Neural progenitor cell (in vitro differentiated cells): ENCODE measurements at regions not wholly inside any gene's neighbourhood (a gene's known extent, or its start where the extent isn't known, plus 50 kb on each side); places are given as distances from the start of the nearest gene placed in this dataset.

Experiments used
- DNase-seq: peaks from one replicate; pipeline ENCODE4 v3.0.0-alpha.2; 2016; ENCODE audit warnings: low spot score
- H2AFZ ChIP-seq: fragments of 200-600 bp; sonication (generic); replicated peaks from 2 replicates; pipeline ENCODE4 v1.6.1; 2016; ENCODE audit warnings: antibody characterized with exemption
- H3F3A ChIP-seq: fragments of 200-600 bp; sonication (generic); 2 replicates; pipeline ENCODE4 v1.6.1; 2016; ENCODE audit warnings: antibody characterized with exemption, low read depth
- H3K27ac ChIP-seq: fragments of 200-600 bp; sonication (generic); 2 replicates; pipeline ENCODE4 v1.5.1; 2016; ENCODE audit warnings: mild to moderate bottlenecking
- H3K27me3 ChIP-seq: fragments of 200-600 bp; sonication (generic); 2 replicates; pipeline ENCODE4 v1.6.1; 2016; ENCODE audit warnings: mild to moderate bottlenecking, moderate library complexity
- H3K36me3 ChIP-seq: fragments of 200-600 bp; sonication (generic); 2 replicates; pipeline ENCODE4 v1.5.1; 2016
- H3K4me1 ChIP-seq: fragments of 200-600 bp; sonication (generic); 2 replicates; pipeline ENCODE4 v1.6.1; 2016; ENCODE audit warnings: mixed run types
- H3K4me2 ChIP-seq: fragments of 200-600 bp; sonication (generic); 2 replicates; pipeline ENCODE4 v1.6.1; 2016
- H3K4me3 ChIP-seq: fragments of 200-600 bp; sonication (generic); 2 replicates; pipeline ENCODE4 v1.5.1; 2016
- H3K79me2 ChIP-seq: fragments of 200-600 bp; sonication (generic); 2 replicates; pipeline ENCODE4 v1.6.1; 2016; ENCODE audit warnings: low read depth
- H3K9ac ChIP-seq: fragments of 200-600 bp; sonication (generic); 2 replicates; pipeline ENCODE4 v1.6.1; 2016
- H3K9me3 ChIP-seq: fragments of 200-600 bp; sonication (generic); 2 replicates; pipeline ENCODE4 v1.5.1; 2016; ENCODE audit warnings: low read depth
- H4K20me1 ChIP-seq: fragments of 200-600 bp; sonication (generic); 2 replicates; pipeline ENCODE4 v1.6.1; 2016; ENCODE audit warnings: low read depth
- H3K27ac Mint-ChIP-seq: 3 replicates; pipeline ENCODE4 v1.8.0; 2021; ENCODE audit warnings: mixed read lengths
- H3K27me3 Mint-ChIP-seq: 2 replicates; pipeline ENCODE4 v1.8.0; 2022; ENCODE audit warnings: low read depth, mild to moderate bottlenecking, inconsistent platforms, moderate library complexity, mixed read lengths; ENCODE audit not compliant: insufficient read depth
- H3K36me3 Mint-ChIP-seq: 3 replicates; pipeline ENCODE4 v1.8.0; 2021; ENCODE audit warnings: mixed read lengths
- H3K4me1 Mint-ChIP-seq: 3 replicates; pipeline ENCODE4 v1.8.0; 2021; ENCODE audit warnings: mixed read lengths
- H3K4me3 Mint-ChIP-seq: 3 replicates; pipeline ENCODE4 v1.8.0; 2021; ENCODE audit warnings: mild to moderate bottlenecking, moderate library complexity, mixed read lengths
- H3K9me3 Mint-ChIP-seq: 3 replicates; pipeline ENCODE4 v1.8.0; 2020; ENCODE audit warnings: mixed read lengths
- CTCF ChIP-seq: fragments of 200-600 bp; sonication (generic); IDR thresholded peaks from 2 replicates; pipeline ENCODE4 v1.5.1; 2017; ENCODE audit warnings: antibody characterized with exemption, mild to moderate bottlenecking
- EZH2 ChIP-seq: fragments of 200-600 bp; sonication (generic); IDR thresholded peaks from 2 replicates; pipeline ENCODE4 v1.6.1; 2017; ENCODE audit warnings: antibody characterized with exemption, mild to moderate bottlenecking, moderate library complexity
- EZH2phosphoT487 ChIP-seq: fragments of 200-600 bp; sonication (generic); IDR thresholded peaks from 2 replicates; pipeline ENCODE4 v1.6.1; 2017; ENCODE audit warnings: antibody characterized with exemption

- H3K79me2 ChIP-seq: no peaks in the 10 kb centered on the region
- no peaks in the 10 kb centered on the region for H3F3A ChIP-seq
- H3K9me3 Mint-ChIP-seq: peaks cover 4% of the 10 kb centered on the region
- H3K27me3 Mint-ChIP-seq: peaks cover 3% of the 10 kb centered on the region
- no peaks in the 10 kb centered on the region for H3K4me1 ChIP-seq
- H3K4me1 Mint-ChIP-seq: peaks cover 6% of the 10 kb centered on the region
- no peaks in the 10 kb centered on the region for H3K36me3 Mint-ChIP-seq
- H3K4me3 Mint-ChIP-seq: no peak overlapping the region
- H3K4me2 ChIP-seq: no peak overlapping the region
- TF ChIP-seq EZH2phosphoT487 (no peak), EZH2 (no peak), CTCF (no peak)
- no peaks in the 10 kb centered on the region for H3K27me3 ChIP-seq
- no peak overlapping the region for H3K4me3 ChIP-seq
- no peak overlapping the region for H2AFZ ChIP-seq
- H3K9ac ChIP-seq: no peak overlapping the region
- no peak overlapping the region for H3K27ac ChIP-seq
- no peaks in the 10 kb centered on the region for H3K9me3 ChIP-seq
- H4K20me1 ChIP-seq: no peaks in the 10 kb centered on the region
- H3K27ac Mint-ChIP-seq: no peak overlapping the region
- H3K36me3 ChIP-seq: no peaks in the 10 kb centered on the region
- no peak for DNase-seq
Observed at GRCh38 chr4:97103252-97103651, 1040.0 kb downstream of the STPG2 start.

- no peak overlapping the region for H3K27ac Mint-ChIP-seq
- H3K9me3 ChIP-seq: no peaks in the 10 kb centered on the region
- no peaks in the 10 kb centered on the region for H4K20me1 ChIP-seq
- no peaks in the 10 kb centered on the region for H3K4me1 ChIP-seq
- no peaks in the 10 kb centered on the region for H3F3A ChIP-seq
- H3K4me2 ChIP-seq: no peak overlapping the region
- H3K4me3 Mint-ChIP-seq: no peak overlapping the region
- peaks cover 6% of the 10 kb centered on the region for H3K4me1 Mint-ChIP-seq
- no peaks in the 10 kb centered on the region for H3K27me3 ChIP-seq
- no peaks in the 10 kb centered on the region for H3K36me3 ChIP-seq
- H3K9ac ChIP-seq: no peak overlapping the region
- no peak for TF ChIP-seq CTCF
- TF ChIP-seq EZH2phosphoT487: no peak
- TF ChIP-seq EZH2: no peak
- DNase-seq: no peak
- peaks cover 3% of the 10 kb centered on the region for H3K27me3 Mint-ChIP-seq
- H3K27ac ChIP-seq: no peak overlapping the region
- peaks cover 4% of the 10 kb centered on the region for H3K9me3 Mint-ChIP-seq
- H3K36me3 Mint-ChIP-seq: no peaks in the 10 kb centered on the region
- H3K79me2 ChIP-seq: no peaks in the 10 kb centered on the region
- H3K4me3 ChIP-seq: no peak overlapping the region
- no peak overlapping the region for H2AFZ ChIP-seq
Observed at GRCh38 chr4:97104006-97104405, 1039.3 kb downstream of the STPG2 start.

GRCh38 chr4:97104666-97105065 lies 1038.6 kb downstream of the STPG2 start:
- Histone ChIP-seq H3K27ac (no peak overlapping the region), H3K4me3 (no peak overlapping the region), H3F3A (no peaks in the 10 kb centered on the region), H4K20me1 (no peaks in the 10 kb centered on the region), H3K9ac (no peak overlapping the region), H3K4me1 (no peaks in the 10 kb centered on the region), H3K36me3 (no peaks in the 10 kb centered on the region), H3K27me3 (no peaks in the 10 kb centered on the region), H3K4me2 (no peak overlapping the region), H3K79me2 (no peaks in the 10 kb centered on the region), H2AFZ (no peak overlapping the region), H3K9me3 (no peaks in the 10 kb centered on the region)
- Mint-ChIP-seq H3K36me3 (no peaks in the 10 kb centered on the region), H3K9me3 (peaks cover 4% of the 10 kb centered on the region), H3K4me1 (peaks cover 6% of the 10 kb centered on the region), H3K4me3 (no peak overlapping the region), H3K27ac (no peak overlapping the region), H3K27me3 (peaks cover 3% of the 10 kb centered on the region)
- no peak for DNase-seq
- TF ChIP-seq CTCF (no peak), EZH2 (no peak), EZH2phosphoT487 (no peak)
